Astrocyte (in vitro differentiated cells and primary cell): ENCODE measurements at regions not wholly inside any gene's neighbourhood (a gene's known extent, or its start where the extent isn't known, plus 50 kb on each side); places are given as distances from the start of the nearest gene placed in this dataset.

ENCODE experiments used
- CTCF ChIP-seq: IDR thresholded peaks from 2 replicates; pipeline ENCODE4 v1.5.1; 2011; ENCODE audit warnings: low read depth, mild to moderate bottlenecking, inconsistent platforms, low read length, moderate library complexity; ENCODE audit not compliant: insufficient read depth
- EZH2 ChIP-seq: IDR thresholded peaks from 2 replicates; pipeline ENCODE4 v1.6.1; 2012; ENCODE audit warnings: mild to moderate bottlenecking, low read length, inconsistent platforms; ENCODE audit not compliant: insufficient read depth

- TF ChIP-seq CTCF (no peak), EZH2 (no peak)
These were observed 53.2 kb upstream of the IYD start for GRCh38 chr6:150315626-150316025.
